HEK293 (cell line): ENCODE measurements at regions not wholly inside any gene's neighbourhood (a gene's known extent, or its start where the extent isn't known, plus 50 kb on each side); places are given as distances from the start of the nearest gene placed in this dataset.

Source experiments
- CTCF ChIA-PET: fragments of 350-600 bp; formaldehyde crosslinking; extraction: SDS; loops from one replicate; lab custom pipeline; 2021; ENCODE audit warnings: antibody characterized with exemption; lab: Yijun Ruan, JAX
- POLR2A ChIA-PET: fragments of 300-600 bp; formaldehyde crosslinking; extraction: SDS; loops from one replicate; lab custom pipeline; 2020; ENCODE audit warnings: antibody characterized with exemption, inconsistent platforms; lab: Yijun Ruan, JAX
- H3K27ac ChIP-seq: fragments of 200-500 bp; sonication (Bioruptor generic); 2 replicates; pipeline ENCODE4 v1.5.1; 2014; ENCODE audit warnings: low read depth, low read length, control low read depth, inconsistent platforms; ENCODE audit errors: extremely low read depth
- H3K36me3 ChIP-seq, 2 experiments: fragments of 200-500 bp in 1 of 2; sonication (Bioruptor generic) in 1 of 2; 1 replicate in 1 of 2; 2 replicates in 1 of 2; pipeline ENCODE4 v1.5.1; 2014 to 2017; ENCODE audit warnings: inconsistent platforms in 2 of 2, low read length in 2 of 2; ENCODE audit not compliant: control insufficient read depth in 2 of 2, insufficient read depth in 1 of 2
- H3K4me1 ChIP-seq: fragments of 200-500 bp; sonication (Bioruptor generic); 2 replicates; pipeline ENCODE4 v1.5.1; 2014; ENCODE audit warnings: mild to moderate bottlenecking, low read length, inconsistent platforms; ENCODE audit not compliant: control insufficient read depth, insufficient read depth
- H3K4me3 ChIP-seq: 2 replicates; pipeline ENCODE4 v1.5.1; 2011; ENCODE audit warnings: low read depth, mild to moderate bottlenecking, control low read depth, low read length, moderate library complexity
- H3K9me3 ChIP-seq: fragments of 200-500 bp; sonication (Bioruptor generic); 2 replicates; pipeline ENCODE4 v1.5.1; 2014; ENCODE audit warnings: low read depth, low read length, inconsistent platforms; ENCODE audit not compliant: control insufficient read depth, insufficient read depth
- ELK4 ChIP-seq: IDR thresholded peaks from 2 replicates; pipeline ENCODE4 v1.6.1; 2011; ENCODE audit warnings: mild to moderate bottlenecking, low read depth, low read length, borderline replicate concordance
- GLI2 ChIP-seq: fragments of 450-650 bp; formaldehyde crosslinking; IDR thresholded peaks from 2 replicates; pipeline ENCODE4; 2017; ENCODE audit warnings: missing biosample characterization, missing genetic modification characterization, low read depth, borderline replicate concordance
- HOXD13 ChIP-seq: sonication (generic); formaldehyde crosslinking; IDR thresholded peaks from 2 replicates; pipeline ENCODE4 v1.8.0; 2022; ENCODE audit warnings: missing genetic modification reagents, borderline replicate concordance
- KLF10 ChIP-seq: fragments of 450-650 bp; IDR thresholded peaks from 2 replicates; pipeline ENCODE4 v1.5.1; 2018; ENCODE audit warnings: missing biosample characterization, mild to moderate bottlenecking, missing genetic modification characterization
- KLF9 ChIP-seq: fragments of 450-650 bp; formaldehyde crosslinking; IDR thresholded peaks from 2 replicates; pipeline ENCODE4 v1.5.1; 2016; ENCODE audit warnings: missing biosample characterization, missing genetic modification characterization, low read depth
- PRDM10 ChIP-seq: fragments of 450-650 bp; formaldehyde crosslinking; IDR thresholded peaks from 2 replicates; pipeline ENCODE4 v1.5.1; 2016; ENCODE audit warnings: missing biosample characterization, missing genetic modification characterization
- SCRT1 ChIP-seq: fragments of 450-650 bp; formaldehyde crosslinking; IDR thresholded peaks from 2 replicates; pipeline ENCODE4 v1.5.1; 2016; ENCODE audit warnings: missing biosample characterization, missing genetic modification characterization, borderline replicate concordance
- ZBTB11 ChIP-seq: fragments of 450-650 bp; formaldehyde crosslinking; conservative IDR thresholded peaks from 2 replicates; pipeline ENCODE4 v1.5.1; 2016; ENCODE audit warnings: low read depth, missing biosample characterization, missing genetic modification characterization
- ZNF10 ChIP-seq: fragments of 450-650 bp; formaldehyde crosslinking; IDR thresholded peaks from 2 replicates; pipeline ENCODE4 v1.5.1; 2017; ENCODE audit warnings: missing biosample characterization, missing genetic modification characterization
- ZNF132 ChIP-seq: fragments of 450-650 bp; formaldehyde crosslinking; IDR thresholded peaks from 2 replicates; pipeline ENCODE4 v1.5.1; 2017; ENCODE audit warnings: missing biosample characterization, missing genetic modification characterization, borderline replicate concordance
- ZNF174 ChIP-seq: fragments of 450-650 bp; formaldehyde crosslinking; IDR thresholded peaks from 2 replicates; pipeline ENCODE4 v1.5.0; 2017; ENCODE audit warnings: missing biosample characterization, mild to moderate bottlenecking, missing genetic modification characterization
- ZNF175 ChIP-seq: fragments of 450-650 bp; formaldehyde crosslinking; IDR thresholded peaks from 2 replicates; pipeline ENCODE4 v1.5.1; 2016; ENCODE audit warnings: missing biosample characterization, missing genetic modification characterization
- ZNF202 ChIP-seq: fragments of 450-650 bp; formaldehyde crosslinking; IDR thresholded peaks from 2 replicates; pipeline ENCODE4 v1.5.1; 2016; ENCODE audit warnings: missing biosample characterization, missing genetic modification characterization, borderline replicate concordance
- ZNF214 ChIP-seq: fragments of 450-650 bp; formaldehyde crosslinking; IDR thresholded peaks from 2 replicates; pipeline ENCODE4 v1.5.1; 2017; ENCODE audit warnings: missing biosample characterization, mild to moderate bottlenecking, missing genetic modification characterization, borderline replicate concordance
- ZNF223 ChIP-seq: fragments of 450-650 bp; formaldehyde crosslinking; IDR thresholded peaks from 2 replicates; pipeline ENCODE4 v1.5.1; 2016; ENCODE audit warnings: missing biosample characterization, missing genetic modification characterization
- ZNF248 ChIP-seq: fragments of 450-650 bp; formaldehyde crosslinking; IDR thresholded peaks from 2 replicates; pipeline ENCODE4 v1.5.1; 2017; ENCODE audit warnings: missing biosample characterization, missing genetic modification characterization
- ZNF266 ChIP-seq: fragments of 450-650 bp; formaldehyde crosslinking; IDR thresholded peaks from 2 replicates; pipeline ENCODE4 v1.5.1; 2016; ENCODE audit warnings: missing biosample characterization, missing genetic modification characterization, low read depth
- ZNF324 ChIP-seq: fragments of 450-650 bp; formaldehyde crosslinking; IDR thresholded peaks from 2 replicates; pipeline ENCODE4 v1.5.1; 2016; ENCODE audit warnings: missing biosample characterization, missing genetic modification characterization
- ZNF341 ChIP-seq: fragments of 450-650 bp; formaldehyde crosslinking; IDR thresholded peaks from 2 replicates; pipeline ENCODE4; 2016; ENCODE audit warnings: low read depth, missing biosample characterization, missing genetic modification characterization
- ZNF354C ChIP-seq: fragments of 450-650 bp; formaldehyde crosslinking; IDR thresholded peaks from 2 replicates; pipeline ENCODE4 v1.5.1; 2016; ENCODE audit warnings: missing biosample characterization, missing genetic modification characterization, low read depth, borderline replicate concordance
- ZNF433 ChIP-seq: fragments of 450-650 bp; formaldehyde crosslinking; IDR thresholded peaks from 2 replicates; pipeline ENCODE4 v1.5.1; 2016; ENCODE audit warnings: missing biosample characterization, missing genetic modification characterization, low read depth
- ZNF510 ChIP-seq: fragments of 450-650 bp; formaldehyde crosslinking; IDR thresholded peaks from 2 replicates; pipeline ENCODE4 v1.5.1; 2018; ENCODE audit warnings: mild to moderate bottlenecking, missing genetic modification characterization, missing biosample characterization; ENCODE audit not compliant: insufficient replicate concordance
- ZNF560 ChIP-seq: fragments of 450-650 bp; formaldehyde crosslinking; IDR thresholded peaks from 2 replicates; pipeline ENCODE4 v1.5.1; 2017; ENCODE audit warnings: missing biosample characterization, missing genetic modification characterization, borderline replicate concordance
- ZNF561 ChIP-seq: fragments of 450-650 bp; IDR thresholded peaks from 2 replicates; pipeline ENCODE4 v1.5.1; 2018; ENCODE audit warnings: missing biosample characterization, missing genetic modification characterization, borderline replicate concordance
- ZNF654 ChIP-seq: fragments of 450-650 bp; formaldehyde crosslinking; IDR thresholded peaks from 2 replicates; pipeline ENCODE4 v1.5.1; 2016; ENCODE audit warnings: low read depth, missing biosample characterization, missing genetic modification characterization
- ZNF658 ChIP-seq: fragments of 450-650 bp; formaldehyde crosslinking; IDR thresholded peaks from 2 replicates; pipeline ENCODE4; 2016; ENCODE audit warnings: missing biosample characterization, missing genetic modification characterization
- ZNF664 ChIP-seq: fragments of 450-650 bp; formaldehyde crosslinking; IDR thresholded peaks from 2 replicates; pipeline ENCODE4 v1.5.1; 2016; ENCODE audit warnings: missing biosample characterization, missing genetic modification characterization
- ZNF76 ChIP-seq: fragments of 450-650 bp; formaldehyde crosslinking; IDR thresholded peaks from 2 replicates; pipeline ENCODE4; 2016; ENCODE audit warnings: low read depth, missing biosample characterization, missing genetic modification characterization, borderline replicate concordance

- TF ChIP-seq ZNF561 (no peak), ZNF132 (tag by site-specific recombination) (no peak), ZNF658 (tag by site-specific recombination) (no peak), ZNF510 (tag by site-specific recombination) (no peak), ZNF354C (tag by site-specific recombination) (no peak), ZNF560 (tag by site-specific recombination) (no peak), ZNF76 (no peak), ZNF324 (tag by site-specific recombination) (no peak), ZNF10 (tag by site-specific recombination) (no peak), GLI2 (tag by site-specific recombination) (no peak), ZNF223 (tag by site-specific recombination) (no peak), ZNF266 (tag by site-specific recombination) (no peak), HOXD13 (CRISPR knock-in tag) (no peak), ZNF433 (tag by site-specific recombination) (no peak), ZNF202 (tag by site-specific recombination) (no peak), SCRT1 (no peak), ZNF174 (tag by site-specific recombination) (no peak), ZBTB11 (tag by site-specific recombination) (no peak), KLF10 (no peak), ZNF175 (tag by site-specific recombination) (no peak)
- ChIA-PET POLR2A (no interaction called here), CTCF (interaction anchor here (1.0 kb wide), 1 partner anchor 69 kb away, joined by 5 read pairs; no protein-coding TSS in a partner anchor)
Measured at GRCh38 chr1:90510143-90510542, 207.0 kb downstream of the BARHL2 start.

DNA sequence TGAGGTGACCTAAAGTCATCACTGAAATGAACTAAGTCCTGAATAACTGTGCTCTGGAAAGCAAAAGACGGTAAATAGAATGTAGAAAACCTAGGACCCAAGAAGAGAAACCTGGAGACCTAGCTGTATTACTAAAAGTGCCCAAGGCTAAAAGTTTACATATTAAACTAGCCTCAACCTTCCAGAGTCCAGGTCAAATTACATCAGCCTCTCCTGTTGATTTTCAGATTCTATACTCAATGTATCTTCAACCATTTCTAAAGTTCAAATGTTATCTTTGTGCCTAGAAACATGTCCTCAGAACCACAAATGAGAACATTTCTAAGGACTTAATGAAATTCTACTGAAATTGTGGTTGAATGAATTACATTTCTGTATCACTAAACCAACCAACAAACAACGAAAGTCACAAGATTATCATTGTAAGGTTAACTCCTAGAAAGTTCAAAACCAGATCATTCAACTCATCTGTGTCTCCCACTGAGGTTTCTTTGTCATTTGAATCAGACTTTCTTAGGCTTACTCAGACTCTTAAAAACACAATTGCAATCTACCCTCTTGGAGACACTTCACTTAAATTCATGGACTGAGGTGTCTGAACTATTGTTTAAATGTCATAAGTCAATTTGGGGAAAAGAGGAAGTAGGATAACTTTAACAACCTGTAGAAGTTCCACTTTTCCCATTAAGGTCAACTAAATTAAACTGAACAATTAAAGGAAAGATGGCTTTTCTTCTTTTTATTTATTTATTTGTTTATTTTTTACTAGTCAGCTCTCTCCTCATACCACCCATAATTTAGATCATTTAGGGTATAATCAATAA lies 207.7 kb downstream of the BARHL2 start:
- POLR2A ChIA-PET, result no interaction called here
- CTCF ChIA-PET, result interaction anchor here (1.0 kb wide), 1 partner anchor 69 kb away, joined by 5 read pairs; no protein-coding TSS in a partner anchor
- H3K4me3 ChIP-seq, result no peak overlapping the region
- TF ChIP-seq KLF9 (tag by site-specific recombination), result no peak
- TF ChIP-seq ZNF654, result no peak
- no peak for TF ChIP-seq ELK4
- no peak for TF ChIP-seq ZNF510 (tag by site-specific recombination)
- TF ChIP-seq ZNF214 (tag by site-specific recombination), result no peak
- TF ChIP-seq ZNF341 (tag by site-specific recombination), result no peak
- TF ChIP-seq ZNF664 (tag by site-specific recombination), result no peak
- TF ChIP-seq ZNF248 (tag by site-specific recombination), result no peak
- no peak for TF ChIP-seq PRDM10

More at GRCh38 chr1:90510143-90510542, 207.0 kb downstream of the BARHL2 start:
- Histone ChIP-seq H3K36me3 (no peaks in the 10 kb centered on the region), H3K4me1 (no peaks in the 10 kb centered on the region; the same call in 1 of the 2 replicates), H3K4me3 (no peak overlapping the region), H3K9me3 (no peaks in the 10 kb centered on the region), H3K27ac (no peak overlapping the region)

More for the DNA sequence above, 207.7 kb downstream of the BARHL2 start:
- Histone ChIP-seq H3K27ac (no peak overlapping the region), H3K4me1 (no peaks in the 10 kb centered on the region; the same call in 1 of the 2 replicates), H3K9me3 (no peaks in the 10 kb centered on the region), H3K36me3 (no peaks in the 10 kb centered on the region)
